ENCODE measurements at regions not wholly inside any gene's neighbourhood (a gene's known extent, or its start where the extent isn't known, plus 50 kb on each side); places are given as distances from the start of the nearest gene placed in this dataset.
A peak's percentile ranks its signal among the peaks of the same experiment; 100 is the strongest.

DNA sequence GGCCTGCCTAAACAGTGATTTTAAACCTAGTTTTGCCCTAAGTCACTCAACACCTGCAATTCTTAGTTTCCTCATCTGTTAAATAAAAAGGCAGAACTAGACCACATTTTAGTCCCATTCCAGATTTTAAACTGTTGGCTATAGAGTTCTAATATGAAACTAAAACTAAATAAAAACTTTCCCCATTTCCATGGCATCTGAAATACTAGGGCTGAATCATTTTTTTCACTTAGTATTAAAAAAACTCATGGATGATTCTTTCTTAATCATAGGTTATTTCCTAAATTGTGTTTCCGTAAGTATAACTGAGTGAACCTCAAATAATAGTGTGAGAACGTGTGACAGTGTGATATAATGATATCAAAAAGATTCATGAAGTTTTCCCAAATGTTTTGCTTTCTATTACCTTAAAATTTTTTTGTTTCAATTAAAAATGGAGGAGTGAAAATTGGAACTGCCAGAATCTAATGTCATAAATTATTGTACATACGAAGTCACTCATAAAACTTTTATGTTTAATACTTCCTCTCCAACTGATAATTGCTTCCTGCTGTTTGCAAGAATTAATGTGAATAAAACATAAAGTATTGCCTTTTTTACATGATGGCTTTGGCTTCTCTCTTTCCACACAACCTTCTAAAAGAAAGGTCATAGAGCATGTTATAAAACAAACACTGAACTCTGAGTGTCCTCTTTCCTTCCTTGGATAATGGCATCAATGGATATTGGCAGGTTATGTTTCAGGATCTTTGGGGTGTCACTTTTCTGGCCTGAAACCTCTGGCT lies 315.1 kb upstream of the MME start:
- DNase-seq (ENCODE audit: low read depth) = no peak
- no peak overlapping the region for H3K4me3 ChIP-seq (ENCODE audit: low read length)
- TF ChIP-seq, protein P1, sequence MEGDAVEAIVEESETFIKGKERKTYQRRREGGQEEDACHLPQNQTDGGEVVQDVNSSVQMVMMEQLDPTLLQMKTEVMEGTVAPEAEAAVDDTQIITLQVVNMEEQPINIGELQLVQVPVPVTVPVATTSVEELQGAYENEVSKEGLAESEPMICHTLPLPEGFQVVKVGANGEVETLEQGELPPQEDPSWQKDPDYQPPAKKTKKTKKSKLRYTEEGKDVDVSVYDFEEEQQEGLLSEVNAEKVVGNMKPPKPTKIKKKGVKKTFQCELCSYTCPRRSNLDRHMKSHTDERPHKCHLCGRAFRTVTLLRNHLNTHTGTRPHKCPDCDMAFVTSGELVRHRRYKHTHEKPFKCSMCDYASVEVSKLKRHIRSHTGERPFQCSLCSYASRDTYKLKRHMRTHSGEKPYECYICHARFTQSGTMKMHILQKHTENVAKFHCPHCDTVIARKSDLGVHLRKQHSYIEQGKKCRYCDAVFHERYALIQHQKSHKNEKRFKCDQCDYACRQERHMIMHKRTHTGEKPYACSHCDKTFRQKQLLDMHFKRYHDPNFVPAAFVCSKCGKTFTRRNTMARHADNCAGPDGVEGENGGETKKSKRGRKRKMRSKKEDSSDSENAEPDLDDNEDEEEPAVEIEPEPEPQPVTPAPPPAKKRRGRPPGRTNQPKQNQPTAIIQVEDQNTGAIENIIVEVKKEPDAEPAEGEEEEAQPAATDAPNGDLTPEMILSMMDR (conservative IDR thresholded peaks at IDR 0.05; ENCODE audit: low read length) = no peak

DNA sequence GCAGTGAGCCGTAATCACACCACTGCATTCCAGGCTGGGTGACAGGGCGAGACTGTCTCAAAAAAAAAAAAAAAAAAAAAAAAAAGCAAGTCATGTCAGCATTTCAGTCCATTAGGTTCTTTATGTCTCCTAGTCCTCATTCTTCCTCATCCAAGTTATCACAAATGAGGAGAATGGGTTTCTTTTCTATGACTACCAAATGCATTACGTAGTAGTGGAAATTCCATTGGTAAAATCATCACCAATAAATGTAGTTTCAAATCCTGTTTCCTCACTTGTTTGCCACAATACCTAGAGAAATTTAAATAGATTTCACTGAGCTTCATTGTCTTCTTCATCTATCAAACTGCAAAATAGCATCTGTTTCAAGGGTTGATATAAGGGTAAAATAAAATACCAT lies 317.6 kb upstream of the MME start:
- TF ChIP-seq, protein P1 (conservative IDR thresholded peaks at IDR 0.05; ENCODE audit: low read length) = no peak
- DNase-seq (ENCODE audit: low read depth) = no peak
- H3K4me3 ChIP-seq (ENCODE audit: low read length) = no peak overlapping the region

DNA sequence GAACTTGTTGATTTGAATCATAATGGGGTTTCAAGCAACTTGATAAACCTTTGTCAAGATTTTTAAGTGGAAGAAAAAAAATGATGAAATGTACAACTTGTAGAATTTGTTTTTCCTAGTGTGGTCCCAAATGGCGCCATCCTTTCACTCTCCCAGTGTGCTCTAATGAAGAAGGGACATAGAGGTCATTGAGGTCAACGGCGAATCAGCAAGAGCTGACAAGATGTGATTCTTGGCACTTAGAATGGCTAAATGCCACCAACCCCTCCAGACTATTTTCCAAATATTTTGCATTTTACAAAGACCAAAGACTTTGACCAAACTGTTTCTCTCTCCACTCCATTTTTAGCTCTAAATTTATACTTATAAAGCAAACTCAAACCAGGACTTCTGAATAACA lies 320.2 kb upstream of the MME start:
- peak; percentile 19 for DNase-seq (ENCODE audit: low read depth)
- no peak overlapping the region for H3K4me3 ChIP-seq (ENCODE audit: low read length)
- TF ChIP-seq, protein P1 (conservative IDR thresholded peaks at IDR 0.05; ENCODE audit: low read length) = no peak

DNA sequence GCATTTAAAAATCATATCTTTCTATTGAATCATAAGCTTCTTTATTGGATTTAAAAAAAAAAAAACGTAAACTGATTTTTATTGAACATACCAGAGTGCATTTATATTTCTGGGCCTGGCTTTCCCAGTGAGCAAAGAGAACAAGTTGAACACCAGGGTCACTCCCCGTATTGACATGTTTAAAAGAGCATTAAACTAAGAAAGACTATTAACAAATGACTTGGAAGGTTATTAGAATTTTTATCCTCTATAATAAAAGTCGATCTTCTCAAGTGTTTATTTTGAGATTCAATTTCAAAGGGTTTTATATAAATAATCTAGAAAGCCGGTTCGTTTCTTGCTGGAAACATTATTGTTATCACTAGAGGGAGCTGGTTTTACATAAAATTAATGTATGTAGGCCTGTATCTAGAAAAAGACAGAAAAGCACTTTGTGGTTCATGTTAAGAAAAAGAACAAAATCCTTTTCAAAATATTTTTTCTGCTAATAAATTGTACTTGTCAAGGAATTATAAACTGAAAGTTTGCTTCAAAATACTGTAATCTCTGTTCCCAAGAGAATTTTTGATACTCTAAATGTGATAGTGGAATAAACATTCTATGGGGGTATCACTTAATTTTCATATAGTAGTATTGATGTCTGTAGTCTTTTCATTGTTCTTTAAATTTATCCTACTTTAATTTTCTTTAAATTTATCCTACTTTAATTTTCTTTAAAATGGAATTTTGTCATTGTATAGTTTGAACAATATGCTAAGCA lies 321.8 kb upstream of the MME start:
- TF ChIP-seq, protein P1 (conservative IDR thresholded peaks at IDR 0.05; ENCODE audit: low read length) = peak; percentile 65
- DNase-seq (ENCODE audit: low read depth) = peak; percentile 62
- H3K4me3 ChIP-seq (ENCODE audit: low read length) = no peak overlapping the region

DNA sequence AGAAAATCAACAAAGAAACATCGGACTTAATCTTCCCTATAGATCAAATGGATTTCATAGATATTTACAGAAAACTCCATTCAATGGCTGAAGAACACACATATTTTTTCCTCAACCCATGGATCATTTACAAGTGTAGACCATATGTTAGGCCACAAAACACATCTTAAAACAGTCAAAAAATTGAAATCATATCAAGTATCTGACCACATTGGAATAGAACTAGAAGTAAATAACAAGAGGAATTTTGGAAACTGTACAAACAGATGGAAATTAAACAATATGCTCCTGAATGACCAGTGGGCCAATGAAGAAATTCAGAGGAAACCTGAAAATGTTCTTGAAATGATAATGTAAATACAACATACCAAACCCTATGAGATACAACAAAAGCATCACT lies 323.1 kb upstream of the GPR149 start:
- H3K4me3 ChIP-seq (ENCODE audit: low read length) = no peak overlapping the region
- peak; percentile 54 for DNase-seq (ENCODE audit: low read depth)
- TF ChIP-seq, protein P1 (conservative IDR thresholded peaks at IDR 0.05; ENCODE audit: low read length) = no peak

DNA sequence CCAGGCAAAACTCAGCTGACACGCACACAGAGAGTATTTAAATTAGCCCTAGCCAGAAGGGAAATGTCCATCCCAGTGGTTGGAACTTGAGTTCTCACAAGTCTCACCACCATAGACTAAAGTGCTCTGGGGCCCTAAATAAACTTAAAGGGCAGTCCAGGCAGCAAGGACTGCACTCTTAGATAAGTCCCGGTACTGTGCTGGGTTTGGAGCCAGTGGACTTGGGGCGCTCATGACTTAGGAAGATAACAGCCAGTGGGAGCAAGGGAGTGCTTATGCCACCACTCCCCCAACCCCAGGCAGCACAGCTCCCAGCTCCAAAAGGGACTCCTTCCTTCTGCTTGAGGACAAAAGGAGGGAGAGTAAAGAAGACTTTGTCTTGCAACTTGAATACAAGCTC lies 319.5 kb upstream of the GPR149 start:
- TF ChIP-seq, protein P1 (conservative IDR thresholded peaks at IDR 0.05; ENCODE audit: low read length) = no peak
- no peak for DNase-seq (ENCODE audit: low read depth)
- H3K4me3 ChIP-seq (ENCODE audit: low read length) = no peak overlapping the region

DNA sequence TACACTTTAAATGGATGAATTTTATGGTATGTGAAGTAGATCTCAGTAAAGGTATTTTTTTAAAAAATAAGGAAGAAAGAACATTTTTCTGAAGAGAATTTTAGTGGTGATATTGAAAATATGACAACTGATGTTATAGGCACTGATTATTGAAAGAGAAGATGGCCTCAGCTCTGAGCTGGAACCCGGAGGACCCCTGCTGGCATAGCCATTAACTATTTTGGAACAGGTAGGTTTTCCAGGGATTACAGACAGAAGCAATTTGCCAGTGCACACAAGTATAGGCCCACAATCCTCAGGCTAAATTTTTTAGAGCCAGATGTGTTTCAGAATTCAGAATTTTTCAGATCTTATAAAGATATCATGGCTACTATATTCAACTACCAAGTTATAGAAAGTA lies 315.9 kb upstream of the GPR149 start:
- no peak for DNase-seq (ENCODE audit: low read depth)
- TF ChIP-seq, protein P1 (conservative IDR thresholded peaks at IDR 0.05; ENCODE audit: low read length) = peak; percentile 17; the same call in 1 of the 2 replicates
- H3K4me3 ChIP-seq (ENCODE audit: low read length) = no peak overlapping the region

Measured in AG10803 (cell line).